Spleen (tissue), 7 donors: ENCODE measurements at regions not wholly inside any gene's neighbourhood (a gene's known extent, or its start where the extent isn't known, plus 50 kb on each side); places are given as distances from the start of the nearest gene placed in this dataset.

ENCODE experiments used
- POLR2A ChIP-seq, 3 donors: fragments of 450-650 bp; IDR thresholded peaks; one replicate each; pipeline ENCODE4 v1.5.1; 2017; ENCODE audit warnings: antibody characterized with exemption in 3 of 3, mild to moderate bottlenecking in 1 of 3
- POLR2AphosphoS5 ChIP-seq, 3 donors: sonication (generic); formaldehyde crosslinking; IDR thresholded peaks; one replicate each; pipeline ENCODE4 v1.5.1; 2017; ENCODE audit warnings: antibody characterized with exemption in 3 of 3
- TF ChIP-seq, protein P1 (sequence below), 11 experiments: fragments of 200-600 bp in 7 of 11; fragments of 450-650 bp in 4 of 11; sonication (generic) in 4 of 11; IDR thresholded peaks in 8 of 11; conservative IDR thresholded peaks in 3 of 11; 1 replicate in 7 of 11; 2 replicates in 4 of 11; pipeline versions ENCODE4 v1.4.0 to v1.8.0; 2016 to 2021; ENCODE audit warnings: antibody characterized with exemption in 11 of 11, inconsistent platforms in 4 of 11, mild to moderate bottlenecking in 1 of 11
- donor health status: DM: no; HTN: no; CAD: no; lungs with moderate emphysema.
- donor health status: DM: no; HTN: no; CAD: no.
- donor health status: DM: no; HTN: no; CAD: no.

DNA sequence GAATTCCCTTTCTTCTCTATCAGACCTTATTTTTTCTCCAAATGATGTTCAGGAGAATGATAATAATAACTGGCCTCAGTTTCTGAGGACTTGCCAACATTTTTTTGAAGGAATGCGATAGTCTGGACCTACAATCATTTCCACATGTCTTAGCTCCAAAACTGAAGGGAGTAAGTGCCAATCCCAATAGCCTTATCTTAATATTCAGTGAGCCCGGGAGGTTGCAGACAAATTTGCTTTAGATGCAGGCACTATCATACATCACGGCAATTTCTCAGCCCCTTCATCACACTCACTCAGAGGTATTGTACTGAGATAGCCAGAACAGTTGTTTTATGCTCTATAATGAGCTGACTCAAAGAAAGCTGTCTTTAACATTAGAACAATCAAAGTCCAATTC lies 796.9 kb downstream of the ADGRL2 start:
- TF ChIP-seq, protein P1, sequence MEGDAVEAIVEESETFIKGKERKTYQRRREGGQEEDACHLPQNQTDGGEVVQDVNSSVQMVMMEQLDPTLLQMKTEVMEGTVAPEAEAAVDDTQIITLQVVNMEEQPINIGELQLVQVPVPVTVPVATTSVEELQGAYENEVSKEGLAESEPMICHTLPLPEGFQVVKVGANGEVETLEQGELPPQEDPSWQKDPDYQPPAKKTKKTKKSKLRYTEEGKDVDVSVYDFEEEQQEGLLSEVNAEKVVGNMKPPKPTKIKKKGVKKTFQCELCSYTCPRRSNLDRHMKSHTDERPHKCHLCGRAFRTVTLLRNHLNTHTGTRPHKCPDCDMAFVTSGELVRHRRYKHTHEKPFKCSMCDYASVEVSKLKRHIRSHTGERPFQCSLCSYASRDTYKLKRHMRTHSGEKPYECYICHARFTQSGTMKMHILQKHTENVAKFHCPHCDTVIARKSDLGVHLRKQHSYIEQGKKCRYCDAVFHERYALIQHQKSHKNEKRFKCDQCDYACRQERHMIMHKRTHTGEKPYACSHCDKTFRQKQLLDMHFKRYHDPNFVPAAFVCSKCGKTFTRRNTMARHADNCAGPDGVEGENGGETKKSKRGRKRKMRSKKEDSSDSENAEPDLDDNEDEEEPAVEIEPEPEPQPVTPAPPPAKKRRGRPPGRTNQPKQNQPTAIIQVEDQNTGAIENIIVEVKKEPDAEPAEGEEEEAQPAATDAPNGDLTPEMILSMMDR (IDR thresholded peaks at IDR 0.05 in 8 of 11, conservative IDR thresholded peaks at IDR 0.05 in 3 of 11): no peak
- TF ChIP-seq POLR2A (IDR thresholded peaks at IDR 0.05) (no peak), POLR2AphosphoS5 (IDR thresholded peaks at IDR 0.05) (no peak)
